ENCODE measurements at regions not wholly inside any gene's neighbourhood (a gene's known extent, or its start where the extent isn't known, plus 50 kb on each side); places are given as distances from the start of the nearest gene placed in this dataset.

DNA sequence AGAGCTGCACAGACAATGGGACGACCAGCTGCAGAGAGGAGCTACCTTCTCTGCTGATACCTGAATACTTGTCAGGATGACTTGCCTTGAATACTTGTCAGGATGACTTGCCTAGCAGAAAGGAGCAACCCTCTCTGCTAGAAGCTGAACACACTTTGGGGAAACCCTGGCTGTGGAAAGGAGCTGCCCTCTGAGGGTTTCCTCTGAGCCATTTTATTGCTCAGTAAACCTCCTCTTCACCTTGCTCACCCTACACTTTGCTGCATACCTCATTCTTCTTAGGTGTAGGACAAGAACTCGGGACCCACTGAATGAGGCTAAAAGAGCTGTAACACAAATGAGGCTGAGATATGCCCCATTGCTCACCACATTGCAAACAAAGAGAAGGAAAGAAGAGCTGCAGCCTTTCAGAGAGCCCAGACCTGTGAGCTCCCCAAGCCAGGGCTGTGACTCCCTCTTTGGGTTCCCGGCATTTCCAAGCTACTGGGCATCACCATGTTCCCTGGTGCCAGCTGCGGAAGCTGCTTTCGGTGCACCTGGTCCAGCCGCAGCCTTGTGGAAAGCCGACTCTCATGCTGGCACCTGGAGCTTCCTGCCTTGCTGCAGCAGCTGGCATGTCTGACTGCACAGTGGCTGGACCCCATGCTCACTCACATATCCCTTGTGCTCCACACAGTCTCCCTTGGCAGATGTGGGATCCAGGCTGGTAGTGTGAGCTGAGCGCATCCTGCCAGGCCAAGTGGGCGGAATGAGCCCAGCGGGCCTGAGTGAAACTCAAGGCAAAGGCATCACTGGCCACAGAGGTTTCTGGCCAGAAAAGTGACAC, 106.7 kb upstream of the AHI1 start:
- Histone ChIP-seq H2AFZ (ENCODE audit: low read length) (no peak overlapping the region), H3K27me3 (ENCODE audit: control insufficient read depth in 1 of 2, insufficient read depth in 2 of 2, low read length in 2 of 2) (no peaks in the 10 kb centered on the region; a peak in 1 of 5 replicates), H3K4me2 (ENCODE audit: low read depth, low read length) (no peak overlapping the region), H3K4me1 (ENCODE audit: insufficient read depth, low read length) (no peaks in the 10 kb centered on the region), H3K4me3 (replicated peaks in 1 of 3; ENCODE audit: insufficient read depth in 1 of 3, low read depth in 2 of 3, low read length in 3 of 3) (no peak overlapping the region), H4K20me1 (ENCODE audit: insufficient read depth, low read length) (no peaks in the 10 kb centered on the region), H3K27ac (ENCODE audit: extremely low read length, insufficient read depth, low read length) (no peak overlapping the region), H3K36me3 (replicated peaks in 1 of 2; ENCODE audit: control insufficient read depth in 1 of 2, insufficient read depth in 2 of 2, low read length in 2 of 2) (no peaks in the 10 kb centered on the region), H3K79me2 (ENCODE audit: insufficient read depth, low read length) (no peaks in the 10 kb centered on the region), H3K9me3 (ENCODE audit: low read length) (no peaks in the 10 kb centered on the region), H3K9ac (ENCODE audit: insufficient read depth, low read depth, low read length) (no peak overlapping the region)
- WGBS (ENCODE audit: low lambda C conversion rate): 48% methylated on average over 7 of the region's 10 CpGs
- no TSS peak for BruUV-seq (replicated peaks)
- ChIA-PET CTCF (ENCODE audit: low intra/inter-chr PET ratio, low total read pairs) (no interaction called here), POLR2A (no interaction called here)
- intact Hi-C loops (cut with micrococcal nuclease; ENCODE audit: unreplicated experiment): no loop called here
- no peak for ATAC-seq
- in situ Hi-C loops (cut with HindIII; ENCODE audit: extremely low pct_ligation_motif_present, low pct_unique_long_range_greater_than_20kb): no loop called here
- TF ChIP-seq NKX3-1 (CRISPR knock-in tag; IDR thresholded peaks at IDR 0.05) (no peak), NR2F1 (CRISPR knock-in tag; IDR thresholded peaks at IDR 0.05) (no peak), SMAD1 (CRISPR knock-in tag; IDR thresholded peaks at IDR 0.05; ENCODE audit: borderline replicate concordance, low read depth) (no peak), ZNF232 (CRISPR knock-in tag; IDR thresholded peaks at IDR 0.05; ENCODE audit: borderline replicate concordance) (no peak), RELA (CRISPR knock-in tag; IDR thresholded peaks at IDR 0.05) (no peak), ZNF569 (CRISPR knock-in tag; IDR thresholded peaks at IDR 0.05; ENCODE audit: borderline replicate concordance) (no peak), JUN (CRISPR knock-in tag; IDR thresholded peaks at IDR 0.05) (no peak), ZNF564 (CRISPR knock-in tag; IDR thresholded peaks at IDR 0.05) (no peak), CCDC6 (CRISPR knock-in tag; IDR thresholded peaks at IDR 0.05) (no peak), ZNF547 (CRISPR knock-in tag; IDR thresholded peaks at IDR 0.05) (no peak), SNAPC2 (CRISPR knock-in tag; IDR thresholded peaks at IDR 0.05) (no peak), RARG (CRISPR knock-in tag; IDR thresholded peaks at IDR 0.05; ENCODE audit: low read depth) (no peak), KDM5B (CRISPR knock-in tag; IDR thresholded peaks at IDR 0.05; ENCODE audit: borderline replicate concordance) (no peak), ZSCAN22 (CRISPR knock-in tag; IDR thresholded peaks at IDR 0.05) (no peak), ZNF468 (CRISPR knock-in tag; IDR thresholded peaks at IDR 0.05) (no peak), ZNF225 (CRISPR knock-in tag; IDR thresholded peaks at IDR 0.05) (no peak), ZNF230 (CRISPR knock-in tag; IDR thresholded peaks at IDR 0.05) (no peak)
- TF ChIP-seq, protein P1, sequence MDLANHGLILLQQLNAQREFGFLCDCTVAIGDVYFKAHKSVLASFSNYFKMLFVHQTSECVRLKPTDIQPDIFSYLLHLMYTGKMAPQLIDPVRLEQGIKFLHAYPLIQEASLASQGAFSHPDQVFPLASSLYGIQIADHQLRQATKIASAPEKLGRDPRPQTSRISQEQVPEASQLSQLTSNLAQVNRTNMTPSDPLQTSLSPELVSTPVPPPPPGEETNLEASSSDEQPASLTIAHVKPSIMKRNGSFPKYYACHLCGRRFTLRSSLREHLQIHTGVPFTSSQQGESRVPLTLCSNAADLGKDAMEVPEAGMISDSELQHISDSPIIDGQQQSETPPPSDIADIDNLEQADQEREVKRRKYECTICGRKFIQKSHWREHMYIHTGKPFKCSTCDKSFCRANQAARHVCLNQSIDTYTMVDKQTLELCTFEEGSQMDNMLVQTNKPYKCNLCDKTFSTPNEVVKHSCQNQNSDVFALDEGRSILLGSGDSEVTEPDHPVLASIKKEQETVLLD (CRISPR knock-in tag; IDR thresholded peaks at IDR 0.05; ENCODE audit: low read depth): no peak
- TF ChIP-seq, protein P2, sequence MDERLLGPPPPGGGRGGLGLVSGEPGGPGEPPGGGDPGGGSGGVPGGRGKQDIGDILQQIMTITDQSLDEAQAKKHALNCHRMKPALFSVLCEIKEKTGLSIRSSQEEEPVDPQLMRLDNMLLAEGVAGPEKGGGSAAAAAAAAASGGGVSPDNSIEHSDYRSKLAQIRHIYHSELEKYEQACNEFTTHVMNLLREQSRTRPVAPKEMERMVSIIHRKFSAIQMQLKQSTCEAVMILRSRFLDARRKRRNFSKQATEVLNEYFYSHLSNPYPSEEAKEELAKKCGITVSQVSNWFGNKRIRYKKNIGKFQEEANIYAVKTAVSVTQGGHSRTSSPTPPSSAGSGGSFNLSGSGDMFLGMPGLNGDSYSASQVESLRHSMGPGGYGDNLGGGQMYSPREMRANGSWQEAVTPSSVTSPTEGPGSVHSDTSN (CRISPR knock-in tag; IDR thresholded peaks at IDR 0.05): no peak
- no peak for DNase-seq (ENCODE audit: low spot score)
- FAIRE-seq: no peak

Data from HepG2 (cell line).